ENCODE measurements at regions not wholly inside any gene's neighbourhood (a gene's known extent, or its start where the extent isn't known, plus 50 kb on each side); places are given as distances from the start of the nearest gene placed in this dataset.

DNA sequence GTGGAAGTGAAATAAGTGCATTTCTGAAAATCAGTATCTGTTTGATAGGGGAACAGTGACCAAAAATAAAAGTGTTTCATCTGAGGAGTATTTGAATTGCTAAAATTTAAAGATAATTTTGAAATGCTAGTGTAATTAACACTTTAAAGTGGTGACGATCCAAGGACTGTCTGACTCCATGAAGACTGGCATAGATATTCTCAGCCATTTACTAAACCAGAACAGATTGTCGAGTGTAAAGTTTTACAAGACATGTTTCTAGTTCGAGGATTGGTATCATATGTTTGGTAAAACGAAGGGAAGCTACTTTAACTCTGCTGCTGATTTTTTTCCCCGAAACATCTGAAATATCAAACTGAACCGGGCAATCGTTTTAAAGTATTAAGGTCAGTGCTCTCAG, 417.9 kb downstream of the EPHA4 start:
- no peaks in the 10 kb centered on the region for H3K9me3 ChIP-seq
- H3K4me3 ChIP-seq, result no peak overlapping the region
- H3K27me3 ChIP-seq, result no peaks in the 10 kb centered on the region
- H3K36me3 ChIP-seq, result no peaks in the 10 kb centered on the region
- intact Hi-C loops (cut with DNase I; ENCODE audit: low total_unique reads), result no loop called here
- H3K27ac ChIP-seq, result no peak overlapping the region
- WGBS, 5 donors, result 83 to 88% (median 85%) methylated on average over 7 of the region's 7 CpGs
- no peak for DNase-seq
- no peaks in the 10 kb centered on the region for H3K4me1 ChIP-seq
- no peak for TF ChIP-seq POLR2AphosphoS5 (IDR thresholded peaks at IDR 0.05)
- TF ChIP-seq, protein P1, sequence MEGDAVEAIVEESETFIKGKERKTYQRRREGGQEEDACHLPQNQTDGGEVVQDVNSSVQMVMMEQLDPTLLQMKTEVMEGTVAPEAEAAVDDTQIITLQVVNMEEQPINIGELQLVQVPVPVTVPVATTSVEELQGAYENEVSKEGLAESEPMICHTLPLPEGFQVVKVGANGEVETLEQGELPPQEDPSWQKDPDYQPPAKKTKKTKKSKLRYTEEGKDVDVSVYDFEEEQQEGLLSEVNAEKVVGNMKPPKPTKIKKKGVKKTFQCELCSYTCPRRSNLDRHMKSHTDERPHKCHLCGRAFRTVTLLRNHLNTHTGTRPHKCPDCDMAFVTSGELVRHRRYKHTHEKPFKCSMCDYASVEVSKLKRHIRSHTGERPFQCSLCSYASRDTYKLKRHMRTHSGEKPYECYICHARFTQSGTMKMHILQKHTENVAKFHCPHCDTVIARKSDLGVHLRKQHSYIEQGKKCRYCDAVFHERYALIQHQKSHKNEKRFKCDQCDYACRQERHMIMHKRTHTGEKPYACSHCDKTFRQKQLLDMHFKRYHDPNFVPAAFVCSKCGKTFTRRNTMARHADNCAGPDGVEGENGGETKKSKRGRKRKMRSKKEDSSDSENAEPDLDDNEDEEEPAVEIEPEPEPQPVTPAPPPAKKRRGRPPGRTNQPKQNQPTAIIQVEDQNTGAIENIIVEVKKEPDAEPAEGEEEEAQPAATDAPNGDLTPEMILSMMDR (IDR thresholded peaks at IDR 0.05), result no peak
- TF ChIP-seq EP300 (IDR thresholded peaks at IDR 0.05), result no peak
- no peak for TF ChIP-seq POLR2A (IDR thresholded peaks at IDR 0.05)

DNA sequence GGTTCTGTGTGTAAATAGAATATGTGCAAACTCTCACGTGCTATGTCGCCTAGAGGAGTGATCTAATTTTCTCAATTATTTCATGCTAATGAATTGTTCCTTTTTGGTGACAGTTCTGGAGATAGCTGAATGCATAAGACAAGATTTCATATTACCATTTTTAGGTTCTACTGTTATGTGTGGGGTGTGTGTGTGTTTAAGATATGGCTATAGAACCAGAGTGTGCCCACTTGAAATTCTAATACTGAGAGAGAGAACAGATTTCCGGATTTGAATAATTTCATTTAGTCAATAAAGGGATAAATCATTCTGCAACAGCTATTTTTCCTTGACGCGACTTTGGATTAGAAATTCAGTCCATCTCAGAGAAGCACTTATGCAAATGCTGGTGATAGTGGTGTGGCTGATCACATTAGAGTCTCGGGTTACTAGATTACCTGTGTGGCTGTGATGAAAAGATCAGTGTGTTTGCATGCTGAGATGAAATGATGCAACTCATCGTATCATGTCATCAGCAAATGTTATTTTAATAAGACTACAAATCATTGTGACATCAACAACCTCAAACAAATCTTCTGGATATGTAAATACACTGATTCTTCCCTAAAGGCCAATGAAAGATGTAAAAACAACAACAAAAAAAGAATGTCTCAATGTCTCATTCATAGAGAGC, 415.9 kb downstream of the EPHA4 start:
- TF ChIP-seq, protein P1 (IDR thresholded peaks at IDR 0.05), result no peak
- TF ChIP-seq POLR2A (IDR thresholded peaks at IDR 0.05) (no peak), POLR2AphosphoS5 (IDR thresholded peaks at IDR 0.05) (no peak), EP300 (IDR thresholded peaks at IDR 0.05) (no peak)
- no peaks in the 10 kb centered on the region for H3K4me1 ChIP-seq
- 71 to 77% (median 75%) methylated on average over 7 of the region's 7 CpGs for WGBS, 5 donors
- no peak overlapping the region for H3K27ac ChIP-seq
- intact Hi-C loops (cut with DNase I; ENCODE audit: low total_unique reads), result no loop called here
- no peak overlapping the region for H3K4me3 ChIP-seq
- no peaks in the 10 kb centered on the region for H3K36me3 ChIP-seq
- DNase-seq, result no peak
- H3K27me3 ChIP-seq, result no peaks in the 10 kb centered on the region
- H3K9me3 ChIP-seq, result no peaks in the 10 kb centered on the region

DNA sequence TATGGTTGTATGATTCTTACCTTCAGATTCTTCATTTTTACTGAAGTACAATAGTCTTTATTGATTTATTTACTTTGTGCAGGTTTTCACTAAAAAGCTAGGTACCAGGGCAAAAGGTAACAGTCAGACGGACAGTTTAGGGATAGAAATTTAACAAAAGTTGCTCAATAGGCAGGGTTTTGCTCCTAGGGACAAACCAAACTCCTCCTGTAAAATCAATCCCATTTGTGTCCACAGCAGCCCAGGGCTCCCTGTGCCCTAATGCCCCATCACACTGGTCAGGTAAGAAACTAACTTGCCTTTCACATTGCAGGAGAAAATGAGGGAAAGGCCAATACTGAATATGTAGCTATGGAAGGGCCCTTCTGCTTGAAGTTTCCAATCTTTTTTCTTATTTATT, 410.9 kb downstream of the EPHA4 start:
- Histone ChIP-seq H3K36me3 (no peaks in the 10 kb centered on the region), H3K27me3 (no peaks in the 10 kb centered on the region), H3K4me1 (no peaks in the 10 kb centered on the region), H3K4me3 (no peak overlapping the region), H3K9me3 (no peaks in the 10 kb centered on the region), H3K27ac (no peak overlapping the region)
- no peak for TF ChIP-seq POLR2A (IDR thresholded peaks at IDR 0.05)
- no peak for TF ChIP-seq POLR2AphosphoS5 (IDR thresholded peaks at IDR 0.05)
- TF ChIP-seq, protein P1 (IDR thresholded peaks at IDR 0.05), result no peak
- TF ChIP-seq EP300 (IDR thresholded peaks at IDR 0.05), result no peak
- 74 to 90% (median 84%) methylated on average over 1 of the region's 1 CpG for WGBS, 5 donors
- intact Hi-C loops (cut with DNase I; ENCODE audit: low total_unique reads), result no loop called here
- DNase-seq, result no peak

DNA sequence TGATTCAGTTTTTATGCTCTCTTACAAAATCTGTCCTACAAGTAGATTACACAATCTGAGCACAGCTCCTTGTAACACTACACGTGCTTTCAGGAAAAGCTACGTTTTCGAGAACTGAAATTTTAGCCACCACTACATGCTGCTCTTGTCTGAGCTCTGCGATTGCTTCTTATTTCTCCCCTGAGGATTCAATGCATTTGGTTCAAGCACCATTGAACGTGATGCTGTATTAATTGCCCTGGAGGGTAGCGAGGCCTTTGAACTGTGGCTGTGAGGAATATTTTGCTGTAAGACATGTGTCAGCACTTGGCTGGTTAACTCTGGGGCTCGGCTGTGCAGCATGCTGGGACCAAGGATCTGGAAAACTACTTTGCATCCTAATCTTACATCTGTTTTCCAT, 405.8 kb downstream of the EPHA4 start:
- Histone ChIP-seq H3K36me3 (no peaks in the 10 kb centered on the region), H3K4me1 (no peaks in the 10 kb centered on the region), H3K27me3 (no peaks in the 10 kb centered on the region), H3K27ac (no peak overlapping the region), H3K4me3 (no peak overlapping the region), H3K9me3 (no peaks in the 10 kb centered on the region)
- DNase-seq, result peak in 1 of 2 donors; percentile 26
- 79 to 90% (median 86%) methylated on average over 7 of the region's 7 CpGs for WGBS, 5 donors
- intact Hi-C loops (cut with DNase I; ENCODE audit: low total_unique reads), result no loop called here
- no peak for TF ChIP-seq POLR2AphosphoS5 (IDR thresholded peaks at IDR 0.05)
- no peak for TF ChIP-seq EP300 (IDR thresholded peaks at IDR 0.05)
- TF ChIP-seq, protein P1 (IDR thresholded peaks at IDR 0.05), result no peak
- no peak for TF ChIP-seq POLR2A (IDR thresholded peaks at IDR 0.05)
